ENCODE measurements at regions not wholly inside any gene's neighbourhood (a gene's known extent, or its start where the extent isn't known, plus 50 kb on each side); places are given as distances from the start of the nearest gene placed in this dataset.

- Histone ChIP-seq H3K4me1 (ENCODE audit: control insufficient read depth in 1 of 2, insufficient read depth in 1 of 2, low read depth in 1 of 2, low read length in 1 of 2) (no peaks in the 10 kb centered on the region), H3K27ac (no peak overlapping the region), H3K27me3 (no peaks in the 10 kb centered on the region), H3K9me3 (no peaks in the 10 kb centered on the region), H3K4me3 (ENCODE audit: low read depth in 1 of 2, low read length in 1 of 2) (no peak overlapping the region), H3K36me3 (no peaks in the 10 kb centered on the region)
- TF ChIP-seq CTCF (IDR thresholded peaks at IDR 0.05), result no peak
Measured at GRCh38 chr5:112569596-112569995, 150.5 kb upstream of the EPB41L4A start.

- no peak for TF ChIP-seq CTCF (IDR thresholded peaks at IDR 0.05)
- H3K4me1 ChIP-seq (ENCODE audit: control insufficient read depth in 1 of 2, insufficient read depth in 1 of 2, low read depth in 1 of 2, low read length in 1 of 2), result no peaks in the 10 kb centered on the region
- no peaks in the 10 kb centered on the region for H3K9me3 ChIP-seq
- H3K36me3 ChIP-seq, result no peaks in the 10 kb centered on the region
- H3K4me3 ChIP-seq (ENCODE audit: low read depth in 1 of 2, low read length in 1 of 2), result no peak overlapping the region
- no peak overlapping the region for H3K27ac ChIP-seq
- no peaks in the 10 kb centered on the region for H3K27me3 ChIP-seq
Measured at GRCh38 chr5:112570708-112571444, 151.8 kb upstream of the EPB41L4A start.

- Histone ChIP-seq H3K27me3 (no peaks in the 10 kb centered on the region), H3K27ac (no peak overlapping the region), H3K4me3 (ENCODE audit: low read depth in 1 of 2, low read length in 1 of 2) (no peak overlapping the region), H3K4me1 (ENCODE audit: control insufficient read depth in 1 of 2, insufficient read depth in 1 of 2, low read depth in 1 of 2, low read length in 1 of 2) (no peaks in the 10 kb centered on the region), H3K9me3 (no peaks in the 10 kb centered on the region), H3K36me3 (no peaks in the 10 kb centered on the region)
- no peak for TF ChIP-seq CTCF (IDR thresholded peaks at IDR 0.05)
Measured at GRCh38 chr5:112573441-112573840, 154.4 kb upstream of the EPB41L4A start.

GRCh38 chr5:112574536-112574935, 155.5 kb upstream of the EPB41L4A start:
- H3K27me3 ChIP-seq, result no peaks in the 10 kb centered on the region
- no peak overlapping the region for H3K4me3 ChIP-seq (ENCODE audit: low read depth in 1 of 2, low read length in 1 of 2)
- H3K27ac ChIP-seq, result no peak overlapping the region
- TF ChIP-seq CTCF (IDR thresholded peaks at IDR 0.05), result no peak
- no peaks in the 10 kb centered on the region for H3K9me3 ChIP-seq
- H3K4me1 ChIP-seq (ENCODE audit: control insufficient read depth in 1 of 2, insufficient read depth in 1 of 2, low read depth in 1 of 2, low read length in 1 of 2), result no peaks in the 10 kb centered on the region
- no peaks in the 10 kb centered on the region for H3K36me3 ChIP-seq

GRCh38 chr5:112576298-112576925, 157.3 kb upstream of the EPB41L4A start:
- TF ChIP-seq CTCF (IDR thresholded peaks at IDR 0.05), result no peak

More at GRCh38 chr5:112576298-112576925, 157.3 kb upstream of the EPB41L4A start:
- Histone ChIP-seq H3K9me3 (no peaks in the 10 kb centered on the region), H3K36me3 (no peaks in the 10 kb centered on the region), H3K4me1 (ENCODE audit: control insufficient read depth in 1 of 2, insufficient read depth in 1 of 2, low read depth in 1 of 2, low read length in 1 of 2) (no peaks in the 10 kb centered on the region), H3K27ac (no peak overlapping the region), H3K27me3 (no peaks in the 10 kb centered on the region), H3K4me3 (ENCODE audit: low read depth in 1 of 2, low read length in 1 of 2) (no peak overlapping the region)

All from neutrophil (primary cell).